Neuronal stem cell (in vitro differentiated cells): ENCODE measurements at regions not wholly inside any gene's neighbourhood (a gene's known extent, or its start where the extent isn't known, plus 50 kb on each side); places are given as distances from the start of the nearest gene placed in this dataset.

Experiments used
- DNase-seq: peaks from one replicate; pipeline ENCODE4 v3.0.0-alpha.2; 2013; ENCODE audit warnings: low spot score
- H2AFZ ChIP-seq: one replicate; pipeline ENCODE4 v1.6.1; 2013; ENCODE audit warnings: mild to moderate bottlenecking, low read length, inconsistent platforms
- H2AK5ac ChIP-seq: 2 replicates; pipeline ENCODE4 v1.6.1; 2013; ENCODE audit warnings: low read depth, mild to moderate bottlenecking, inconsistent platforms, low read length, moderate library complexity, mixed read lengths
- H2BK120ac ChIP-seq: 2 replicates; pipeline ENCODE4 v1.6.1; 2013; ENCODE audit warnings: low read depth, mild to moderate bottlenecking, inconsistent platforms, low read length, moderate library complexity, mixed read lengths
- H2BK12ac ChIP-seq: one replicate; pipeline ENCODE4 v1.6.1; 2013; ENCODE audit warnings: low read length, inconsistent platforms
- H2BK15ac ChIP-seq: 2 replicates; pipeline ENCODE4 v1.6.1; 2013; ENCODE audit warnings: mild to moderate bottlenecking, low read length, inconsistent platforms, mixed read lengths
- H2BK5ac ChIP-seq: one replicate; pipeline ENCODE4 v1.6.1; 2013; ENCODE audit warnings: inconsistent platforms, mild to moderate bottlenecking, low read length, moderate library complexity
- H3K14ac ChIP-seq: one replicate; pipeline ENCODE4 v1.6.1; 2013; ENCODE audit warnings: low read length, inconsistent platforms
- H3K18ac ChIP-seq: 2 replicates; pipeline ENCODE4 v1.6.1; 2013; ENCODE audit warnings: low read length, inconsistent platforms
- H3K23ac ChIP-seq: 2 replicates; pipeline ENCODE4 v1.6.1; 2013; ENCODE audit warnings: low read depth, mild to moderate bottlenecking, mixed read lengths, low read length, inconsistent platforms; ENCODE audit not compliant: poor library complexity
- H3K27ac ChIP-seq: replicated peaks from 3 replicates; pipeline ENCODE4 v1.5.1; 2013; ENCODE audit warnings: low read length, inconsistent platforms
- H3K27me3 ChIP-seq, 3 experiments: 2 replicates each; pipeline ENCODE4 v1.6.1; 2013; ENCODE audit warnings: low read length in 3 of 3, mild to moderate bottlenecking in 2 of 3, inconsistent platforms in 1 of 3, low read depth in 1 of 3, mixed read lengths in 1 of 3, moderate library complexity in 1 of 3; ENCODE audit not compliant: control insufficient read depth in 3 of 3, insufficient read depth in 3 of 3
- H3K36me3 ChIP-seq, 2 donors: replicated peaks in 1 of 2; 2 replicates each; pipeline ENCODE4 v1.6.1; 2013; ENCODE audit warnings: low read length in 2 of 2; ENCODE audit not compliant: control insufficient read depth in 2 of 2, insufficient read depth in 2 of 2
- H3K4ac ChIP-seq: 2 replicates; pipeline ENCODE4 v1.6.1; 2013; ENCODE audit warnings: inconsistent platforms, mild to moderate bottlenecking, low read length, moderate library complexity
- H3K4me1 ChIP-seq, 2 donors: 1 replicate in 1 of 2; 2 replicates in 1 of 2; pipeline ENCODE4 v1.6.1; 2013; ENCODE audit warnings: low read length in 2 of 2, low read depth in 1 of 2; ENCODE audit not compliant: control insufficient read depth in 2 of 2, insufficient read depth in 1 of 2
- H3K4me2 ChIP-seq: one replicate; pipeline ENCODE4 v1.6.1; 2013; ENCODE audit warnings: mild to moderate bottlenecking, low read length, inconsistent platforms; ENCODE audit not compliant: insufficient read depth, poor library complexity, severe bottlenecking
- H3K4me3 ChIP-seq, 2 donors: 2 replicates each; pipeline ENCODE4 v1.5.1; 2013; ENCODE audit warnings: low read length in 2 of 2, mild to moderate bottlenecking in 2 of 2, inconsistent platforms in 1 of 2, moderate library complexity in 1 of 2
- H3K79me1 ChIP-seq: one replicate; pipeline ENCODE4 v1.6.1; 2013; ENCODE audit warnings: low read depth, mild to moderate bottlenecking, inconsistent platforms, low read length, moderate library complexity
- H3K9ac ChIP-seq: one replicate; pipeline ENCODE4 v1.6.1; 2013; ENCODE audit warnings: mild to moderate bottlenecking, low read depth, low read length, inconsistent platforms; ENCODE audit not compliant: poor library complexity
- H3K9me3 ChIP-seq, 2 donors: replicated peaks in 1 of 2; 2 replicates each; pipeline versions ENCODE3 to v1.6.1; 2013; ENCODE audit warnings: low read length in 2 of 2, mild to moderate bottlenecking in 2 of 2, inconsistent platforms in 1 of 2, low read depth in 1 of 2, mixed read lengths in 1 of 2, moderate library complexity in 1 of 2; ENCODE audit not compliant: control insufficient read depth in 2 of 2, insufficient read depth in 1 of 2
- H4K8ac ChIP-seq: one replicate; pipeline ENCODE4 v1.6.1; 2013; ENCODE audit warnings: low read depth, mild to moderate bottlenecking, inconsistent platforms, low read length, moderate library complexity
- H4K91ac ChIP-seq: one replicate; pipeline ENCODE4 v1.6.1; 2013; ENCODE audit warnings: low read length, low read depth, mild to moderate bottlenecking, inconsistent platforms; ENCODE audit not compliant: poor library complexity
- WGBS, 2 donors: extraction: QIAGEN DNeasy Blood & Tissue Kit; methylation state at CpG; one replicate each; pipeline ENCODE4 v1.1.7; 2013; ENCODE audit warnings: missing lambda C conversion rate in 2 of 2, mixed read lengths in 1 of 2; ENCODE audit not compliant: insufficient read length in 2 of 2, insufficient replicate concordance in 1 of 2; ENCODE audit errors: extremely low coverage in 2 of 2; 5-methylcytosine and 5-hydroxymethylcytosine counted together

GRCh38 chr2:192953116-192953515, 758.4 kb upstream of the TMEFF2 start:
- Histone ChIP-seq H2BK12ac (no peak overlapping the region), H2AK5ac (no peak overlapping the region), H3K18ac (no peak overlapping the region), H3K27ac (no peak overlapping the region), H2BK5ac (no peak overlapping the region), H3K9ac (no peak overlapping the region), H2BK120ac (no peak overlapping the region), H3K4ac (no peak overlapping the region), H3K27me3 (no peaks in the 10 kb centered on the region), H3K4me3 (no peak overlapping the region), H2AFZ (no peak overlapping the region), H3K23ac (no peak overlapping the region), H4K91ac (no peak overlapping the region), H3K14ac (no peak overlapping the region), H3K4me2 (no peak overlapping the region), H2BK15ac (no peak overlapping the region), H4K8ac (no peak overlapping the region), H3K9me3 (no peaks in the 10 kb centered on the region), H3K4me1 (no peaks in the 10 kb centered on the region), H3K36me3 (no peaks in the 10 kb centered on the region), H3K79me1 (no peaks in the 10 kb centered on the region)
- DNase-seq, result no peak
- WGBS, 2 donors, result no CpG with 5 or more reads among the region's 1 CpG

GRCh38 chr2:192952245-192952644, 757.5 kb upstream of the TMEFF2 start:
- no peaks in the 10 kb centered on the region for H3K79me1 ChIP-seq
- no peak overlapping the region for H3K4me2 ChIP-seq
- no peak overlapping the region for H3K23ac ChIP-seq
- no peak overlapping the region for H3K14ac ChIP-seq
- WGBS, 2 donors, result no CpG with 5 or more reads among the region's 2 CpGs
- no peak overlapping the region for H2BK15ac ChIP-seq
- DNase-seq, result no peak
- H2BK12ac ChIP-seq, result no peak overlapping the region
- H2BK120ac ChIP-seq, result no peak overlapping the region
- H3K4me1 ChIP-seq, result no peaks in the 10 kb centered on the region
- no peak overlapping the region for H4K8ac ChIP-seq
- H3K36me3 ChIP-seq, result no peaks in the 10 kb centered on the region
- H3K27ac ChIP-seq, result no peak overlapping the region
- H2AK5ac ChIP-seq, result no peak overlapping the region
- H3K4me3 ChIP-seq, result no peak overlapping the region
- no peak overlapping the region for H4K91ac ChIP-seq
- no peaks in the 10 kb centered on the region for H3K9me3 ChIP-seq
- H2AFZ ChIP-seq, result no peak overlapping the region
- no peaks in the 10 kb centered on the region for H3K27me3 ChIP-seq
- H3K18ac ChIP-seq, result no peak overlapping the region
- H3K9ac ChIP-seq, result no peak overlapping the region
- H3K4ac ChIP-seq, result no peak overlapping the region
- no peak overlapping the region for H2BK5ac ChIP-seq

GRCh38 chr2:192948316-192948715, 753.6 kb upstream of the TMEFF2 start:
- no peaks in the 10 kb centered on the region for H3K27me3 ChIP-seq
- H3K23ac ChIP-seq, result no peak overlapping the region
- H3K4ac ChIP-seq, result no peak overlapping the region
- no peak overlapping the region for H3K14ac ChIP-seq
- H3K4me2 ChIP-seq, result no peak overlapping the region
- no peaks in the 10 kb centered on the region for H3K9me3 ChIP-seq
- H4K91ac ChIP-seq, result no peak overlapping the region
- no peaks in the 10 kb centered on the region for H3K4me1 ChIP-seq
- H2AFZ ChIP-seq, result no peak overlapping the region
- no peak for DNase-seq
- no peaks in the 10 kb centered on the region for H3K36me3 ChIP-seq
- no peak overlapping the region for H3K4me3 ChIP-seq
- no peak overlapping the region for H2BK120ac ChIP-seq
- H2AK5ac ChIP-seq, result no peak overlapping the region
- WGBS, 2 donors, result no CpG with 5 or more reads among the region's 3 CpGs
- no peaks in the 10 kb centered on the region for H3K79me1 ChIP-seq
- no peak overlapping the region for H3K18ac ChIP-seq
- H4K8ac ChIP-seq, result no peak overlapping the region
- H3K27ac ChIP-seq, result no peak overlapping the region
- no peak overlapping the region for H3K9ac ChIP-seq
- no peak overlapping the region for H2BK15ac ChIP-seq
- H2BK5ac ChIP-seq, result no peak overlapping the region
- no peak overlapping the region for H2BK12ac ChIP-seq

GRCh38 chr2:192947352-192947751, 752.6 kb upstream of the TMEFF2 start:
- DNase-seq, result no peak
- Histone ChIP-seq H2BK12ac (no peak overlapping the region), H3K9ac (no peak overlapping the region), H3K23ac (no peak overlapping the region), H4K91ac (no peak overlapping the region), H3K18ac (no peak overlapping the region), H2BK120ac (no peak overlapping the region), H4K8ac (no peak overlapping the region), H3K27me3 (no peaks in the 10 kb centered on the region), H3K4me3 (no peak overlapping the region), H3K27ac (no peak overlapping the region), H3K4me2 (no peak overlapping the region), H2AK5ac (no peak overlapping the region), H2BK5ac (no peak overlapping the region), H3K79me1 (no peaks in the 10 kb centered on the region), H2AFZ (no peak overlapping the region), H2BK15ac (no peak overlapping the region), H3K9me3 (no peaks in the 10 kb centered on the region), H3K4me1 (no peaks in the 10 kb centered on the region), H3K36me3 (no peaks in the 10 kb centered on the region), H3K4ac (no peak overlapping the region), H3K14ac (no peak overlapping the region)
- no CpG with 5 or more reads among the region's 1 CpG for WGBS, 2 donors
